Dedifferentiated amniotic fluid mesenchymal stem cell (primary cell): ENCODE measurements at regions not wholly inside any gene's neighbourhood (a gene's known extent, or its start where the extent isn't known, plus 50 kb on each side); places are given as distances from the start of the nearest gene placed in this dataset.
"Not testable (repeated sequence)": the region's sequence is repeated elsewhere in the genome, so short reads cannot be mapped to it uniquely, and the experiment has no call there.

Experiments
- DNase-seq: peaks from one replicate; pipeline ENCODE4 v3.0.0-alpha.2; 2016; ENCODE audit errors: extremely low spot score

DNA sequence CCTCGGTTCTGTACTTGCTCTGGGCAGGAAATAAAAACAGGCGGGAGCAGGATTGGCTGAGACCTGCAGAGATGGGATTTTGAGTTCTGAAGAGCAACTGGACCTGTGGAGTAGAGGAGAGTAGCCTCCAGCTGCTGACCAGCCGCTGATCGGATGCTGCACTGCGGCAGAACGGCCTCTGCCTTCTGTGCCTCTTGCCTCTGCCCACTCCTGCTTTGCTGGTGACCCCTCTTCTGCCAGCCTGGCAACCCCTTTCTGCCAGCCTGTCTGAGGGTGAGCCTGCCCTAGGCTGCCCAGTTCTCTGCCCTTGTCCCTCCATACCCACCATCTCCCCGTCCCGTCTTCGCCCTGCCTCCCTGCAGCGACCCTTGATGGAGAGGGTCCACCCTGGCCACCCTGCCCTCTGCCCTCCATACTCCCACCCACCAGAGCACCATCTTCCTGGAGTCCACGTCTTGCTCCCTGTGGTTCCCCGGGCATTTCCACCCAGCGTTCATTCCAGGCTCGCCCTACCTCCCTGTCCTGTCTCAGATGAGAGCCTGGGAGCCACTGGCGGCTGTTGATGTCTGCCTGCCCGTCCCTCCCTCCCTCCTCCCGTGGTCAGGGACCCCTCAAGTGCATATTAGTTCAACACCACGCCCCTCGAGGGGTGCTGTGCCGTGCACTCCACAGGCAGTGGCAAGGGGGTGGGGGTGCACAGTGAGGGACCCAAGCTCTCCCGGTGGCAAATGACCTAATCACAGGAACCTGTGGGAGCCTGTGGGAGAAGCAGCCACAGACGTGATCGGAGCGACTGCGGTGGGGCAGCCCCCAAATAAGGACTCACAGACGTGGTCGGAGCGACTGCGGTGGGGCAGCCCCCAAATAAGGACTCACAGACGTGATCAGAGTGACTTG is 863.3 kb downstream of the TBC1D22A start:
- no peak for DNase-seq

DNA sequence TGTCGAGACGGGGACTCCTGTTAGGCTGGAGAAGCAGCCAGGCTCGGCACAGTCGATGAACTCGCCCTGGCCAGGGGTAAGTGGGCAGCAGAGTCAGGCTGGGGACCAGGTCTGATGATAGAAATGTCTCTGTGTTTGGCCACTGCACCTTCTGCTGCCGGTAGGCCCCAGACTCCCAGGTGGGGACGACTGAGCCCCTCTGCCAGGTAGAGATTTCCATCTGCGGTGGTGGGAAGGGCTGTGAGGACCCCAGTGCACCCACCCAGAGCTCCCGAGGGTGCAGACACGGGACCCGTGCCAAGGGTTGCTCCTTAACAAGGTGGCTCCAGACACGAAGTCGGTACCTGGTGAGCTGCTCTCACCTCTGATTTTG is 862.5 kb downstream of the TBC1D22A start:
- no peak for DNase-seq

- DNase-seq, result no peak
These were observed 862.0 kb downstream of the TBC1D22A start for GRCh38 chr22:47624252-47625012.

DNA sequence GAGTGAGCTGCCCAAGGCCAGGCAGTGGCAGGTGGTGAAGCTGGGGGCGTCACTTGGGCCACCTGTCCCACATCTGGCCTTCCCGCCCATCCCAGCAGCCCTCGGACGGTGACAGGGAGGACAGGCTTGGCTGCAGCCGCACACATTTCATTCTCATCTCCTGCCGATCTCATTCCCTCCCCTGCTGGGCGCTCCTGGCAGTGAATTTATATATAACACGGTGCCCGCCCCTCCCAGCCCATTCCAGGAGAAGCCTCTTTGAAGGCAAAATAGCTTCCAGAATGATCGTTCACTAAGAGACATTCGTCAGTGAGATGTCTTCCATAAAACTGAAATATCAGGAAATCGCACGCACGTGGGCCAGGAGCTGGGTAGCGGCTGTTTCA is 861.3 kb downstream of the TBC1D22A start:
- DNase-seq, result no peak

GRCh38 chr22:47623066-47623762 is 860.8 kb downstream of the TBC1D22A start:
- no peak for DNase-seq

GRCh38 chr22:47622541-47622940 is 860.1 kb downstream of the TBC1D22A start:
- no peak for DNase-seq

DNA sequence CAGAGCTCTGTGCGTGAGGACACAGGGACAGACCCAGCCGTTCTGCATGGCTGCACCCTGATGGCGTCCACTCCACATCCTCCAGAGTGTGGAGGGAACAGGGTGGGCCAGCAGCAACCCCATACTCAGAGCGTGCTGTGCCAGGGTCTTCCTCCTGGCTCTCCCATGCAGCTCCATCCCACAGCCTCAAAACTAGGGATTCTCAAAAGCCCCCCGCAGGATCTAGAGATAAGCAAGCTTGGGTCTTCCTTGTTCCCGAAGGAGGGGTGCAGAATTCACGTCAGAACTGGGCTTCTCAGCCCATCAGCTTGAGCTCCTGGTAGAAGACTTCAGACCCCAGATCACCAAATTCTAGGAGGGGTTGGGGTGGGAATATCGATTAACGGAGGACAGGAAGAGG is 858.8 kb downstream of the TBC1D22A start:
- DNase-seq, result no peak

DNA sequence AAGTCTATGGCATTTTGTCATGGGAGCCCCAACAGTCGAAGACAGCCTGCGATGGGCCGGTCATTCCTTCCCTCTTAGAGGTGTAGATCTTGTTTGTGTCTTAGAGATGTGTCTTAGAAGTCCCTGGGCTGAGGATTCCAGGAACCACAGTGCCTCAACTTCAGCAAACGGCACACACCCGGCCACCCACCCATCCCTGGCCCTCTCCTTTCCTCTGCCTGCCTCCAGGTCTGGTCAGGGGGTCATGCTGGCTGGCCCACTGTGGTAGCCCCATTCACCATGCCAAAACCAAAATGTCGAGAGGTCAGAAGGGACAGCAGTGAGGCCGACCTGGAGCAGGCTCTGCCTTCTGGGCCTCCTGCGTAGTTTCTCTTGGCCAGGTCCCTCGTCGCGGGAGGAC is 857.9 kb downstream of the TBC1D22A start:
- DNase-seq, result no peak

DNA sequence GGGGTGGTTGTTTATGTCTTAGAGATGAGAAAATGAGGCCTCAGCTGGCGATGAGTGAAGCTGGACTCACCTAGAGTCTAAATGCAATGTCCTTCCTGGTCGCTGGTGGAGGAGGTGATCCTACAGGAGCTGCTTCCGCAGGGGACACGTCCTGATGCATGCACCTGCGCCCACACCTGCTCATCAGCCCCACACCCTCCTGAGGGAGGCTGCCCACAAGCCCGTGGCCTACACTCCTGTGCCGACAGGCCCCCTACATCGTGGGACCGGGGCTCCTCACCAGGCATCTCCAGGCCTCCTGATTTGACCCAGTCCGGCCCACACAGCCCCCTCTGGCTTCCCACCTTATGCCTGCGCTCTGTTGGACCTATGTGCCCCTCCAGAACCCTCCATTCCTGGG is 857.2 kb downstream of the TBC1D22A start:
- DNase-seq, result no peak

- no peak for DNase-seq
These were observed 855.9 kb downstream of the TBC1D22A start for GRCh38 chr22:47618180-47619010.

GRCh38 chr22:47617186-47617585 is 854.7 kb downstream of the TBC1D22A start:
- no peak for DNase-seq

DNA sequence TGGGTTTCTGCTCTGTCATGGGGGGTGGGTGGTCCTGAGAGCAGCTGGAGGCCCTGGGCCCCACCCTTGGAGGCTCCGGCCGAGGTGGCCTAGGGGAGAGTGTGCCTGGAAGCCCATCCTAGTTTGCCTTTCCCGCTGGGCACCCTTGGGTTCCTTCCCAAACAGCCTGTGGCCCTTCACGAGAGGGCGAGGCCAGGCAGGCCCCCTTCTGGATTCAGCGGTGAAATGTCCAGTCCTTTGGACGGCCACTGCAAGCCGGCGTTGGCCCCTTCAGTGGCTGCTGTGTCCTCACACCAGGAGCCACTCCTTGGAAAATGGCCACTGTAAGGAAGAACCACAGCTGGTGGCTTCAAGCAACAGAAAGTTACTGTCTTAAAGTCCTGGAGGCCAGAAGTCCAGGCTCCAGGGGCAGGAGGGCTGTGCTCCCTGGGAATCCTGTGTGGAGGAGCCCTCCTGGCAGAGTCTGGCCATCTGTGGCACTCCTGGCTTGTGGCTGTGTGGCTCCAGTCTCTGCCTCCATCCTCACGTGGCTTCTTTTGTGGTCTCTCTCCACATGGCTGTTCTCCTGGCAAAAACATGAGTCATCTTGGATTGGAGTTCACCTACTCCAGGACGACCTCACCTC is 854.1 kb downstream of the TBC1D22A start:
- no peak for DNase-seq

- DNase-seq, result no peak
These were observed 852.6 kb downstream of the TBC1D22A start for GRCh38 chr22:47615051-47615450.

DNA sequence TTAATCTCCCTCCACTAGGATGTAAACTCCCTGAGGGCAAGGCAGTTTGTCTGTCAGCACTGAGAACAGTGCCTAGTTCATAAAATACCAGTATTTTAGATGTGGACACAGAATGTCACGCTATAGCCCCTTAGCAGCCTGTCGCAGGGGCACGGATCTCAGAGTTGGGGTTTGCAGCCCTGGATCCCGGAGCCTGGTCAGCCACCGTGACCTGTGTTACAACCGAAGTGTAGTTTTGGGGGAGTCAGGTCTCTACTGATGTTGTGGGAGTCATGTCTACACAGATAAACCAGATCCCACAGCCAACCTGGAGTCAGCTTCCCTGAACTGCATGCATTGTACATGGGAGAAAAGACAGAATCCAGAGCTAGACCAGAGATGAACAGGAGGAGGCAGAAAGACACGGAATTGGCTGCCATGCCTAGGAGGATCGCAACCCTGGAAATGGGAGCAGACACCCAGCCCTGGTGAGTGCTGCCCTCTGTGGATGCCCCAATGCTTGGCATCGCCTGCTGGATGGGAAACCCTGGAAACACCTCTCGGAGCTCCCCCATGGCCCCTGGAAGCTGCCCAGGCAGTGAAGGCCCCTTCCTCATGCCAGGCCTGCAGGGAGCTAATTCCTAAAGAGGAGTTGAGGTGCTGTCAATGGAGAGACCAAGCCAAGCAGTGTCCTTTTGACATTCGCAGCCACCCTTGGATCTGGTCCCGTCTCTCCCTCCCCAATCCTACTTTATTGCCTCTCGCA is 851.3 kb downstream of the TBC1D22A start:
- no peak for DNase-seq

- DNase-seq, result not testable (repeated sequence)
These were observed 850.7 kb downstream of the TBC1D22A start for GRCh38 chr22:47613181-47613580.

DNA sequence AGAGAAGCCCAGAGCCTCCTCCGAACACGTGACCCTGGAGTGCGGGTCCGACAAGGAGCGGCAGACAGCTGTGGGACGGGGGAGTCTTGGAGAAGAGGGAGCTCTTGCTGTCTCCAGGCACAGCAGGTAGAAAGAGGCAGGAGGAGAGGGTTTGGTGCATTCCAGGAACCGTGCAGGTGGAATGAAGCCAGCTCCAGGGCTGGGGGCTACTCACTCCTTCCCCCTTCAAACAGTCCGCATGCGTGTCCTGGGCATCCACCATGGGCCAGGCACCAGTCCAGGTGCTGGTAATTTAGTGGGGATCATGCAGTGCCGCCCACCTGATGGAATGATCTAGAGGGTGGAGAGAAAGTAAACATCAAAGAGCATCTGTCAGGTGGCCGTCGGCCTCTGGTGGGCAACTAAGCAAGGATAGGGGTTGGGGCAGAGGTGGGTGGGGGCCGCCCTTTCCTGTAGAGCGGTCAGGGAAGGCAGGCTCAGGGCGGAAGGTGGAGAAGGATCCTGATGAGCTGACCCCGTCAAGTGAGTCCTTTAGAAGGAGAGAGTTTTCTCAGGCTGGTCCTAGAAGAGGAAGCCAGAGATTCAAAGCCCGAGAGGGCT is 850.0 kb downstream of the TBC1D22A start:
- no peak for DNase-seq

DNA sequence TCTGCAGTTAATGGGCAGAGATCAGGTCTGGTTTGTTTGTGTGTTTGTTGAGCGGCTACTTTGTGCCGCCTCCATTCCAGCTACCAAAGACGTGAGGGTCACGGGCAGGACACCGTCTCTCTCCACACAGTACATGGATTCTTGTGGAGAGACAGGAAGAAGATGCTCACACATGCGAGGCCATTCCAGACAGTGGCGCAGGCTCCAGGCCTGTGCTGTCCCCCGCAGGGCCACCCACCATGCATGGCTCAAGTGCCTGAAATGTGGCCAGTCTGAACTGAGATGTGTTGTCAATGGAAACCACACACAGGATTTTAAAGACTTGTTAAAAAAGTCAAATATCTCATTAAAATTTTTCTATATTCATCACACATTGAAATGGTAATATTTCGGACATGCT is 848.3 kb downstream of the TBC1D22A start:
- DNase-seq, result no peak

DNA sequence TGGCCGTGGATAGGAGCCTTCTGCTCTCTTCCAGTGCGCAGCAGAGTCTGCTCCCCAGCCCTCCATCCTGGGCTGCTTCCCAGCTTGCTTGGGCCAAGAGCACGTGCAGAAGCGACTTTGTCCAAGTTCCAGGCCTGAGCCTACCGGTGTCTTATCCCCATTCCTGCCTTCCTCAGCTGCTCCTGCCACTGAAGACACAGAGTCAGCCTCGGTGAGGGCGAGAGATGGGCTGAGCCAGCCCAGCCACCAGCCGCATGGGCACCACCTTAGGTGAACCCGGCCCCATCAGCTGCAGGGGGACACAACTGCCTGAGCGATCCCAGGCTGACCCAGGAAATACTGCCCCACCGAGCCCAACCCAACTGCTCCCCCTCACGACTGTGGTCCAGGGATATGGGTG is 847.8 kb downstream of the TBC1D22A start:
- no peak for DNase-seq

DNA sequence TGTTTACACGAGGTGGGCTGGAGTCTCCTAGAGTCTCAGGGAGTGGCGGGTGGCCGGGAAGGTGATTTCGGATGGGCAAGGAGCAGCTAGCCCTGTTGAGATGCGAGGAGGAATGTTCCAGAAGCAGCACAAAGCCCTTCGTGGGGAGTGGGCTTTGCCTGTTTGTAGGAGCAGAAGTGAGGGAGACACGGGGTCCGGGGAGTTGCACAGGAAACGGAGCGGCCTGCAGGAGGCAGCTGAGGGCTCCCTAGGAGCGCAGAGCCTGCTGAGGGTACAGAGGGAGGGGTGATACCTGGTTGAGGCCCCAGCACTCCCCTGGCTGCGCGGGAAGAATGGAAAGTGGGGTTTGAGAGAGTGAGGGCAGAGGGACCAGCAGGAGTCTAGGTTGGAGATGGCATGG is 847.2 kb downstream of the TBC1D22A start:
- no peak for DNase-seq

GRCh38 chr22:47608421-47608820 is 846.0 kb downstream of the TBC1D22A start:
- DNase-seq, result no peak
